Esophagus muscularis mucosa (tissue), 4 donors: ENCODE measurements at regions not wholly inside any gene's neighbourhood (a gene's known extent, or its start where the extent isn't known, plus 50 kb on each side); places are given as distances from the start of the nearest gene placed in this dataset.
"Not testable (repeated sequence)": the region's sequence is repeated elsewhere in the genome, so short reads cannot be mapped to it uniquely, and the experiment has no call there.

ENCODE experiments used
- DNase-seq: peaks from one replicate; pipeline ENCODE4 v3.0.0-alpha.2; 2017; ENCODE audit errors: extremely low spot score
- H3K27ac ChIP-seq, 4 donors: fragments of 200-600 bp; sonication (generic); replicated peaks in 1 of 4; 1 replicate in 3 of 4; 2 replicates in 1 of 4; pipeline ENCODE4 v1.5.1; 2016 to 2019; ENCODE audit warnings: mild to moderate bottlenecking in 1 of 4
- H3K27me3 ChIP-seq, 4 donors: fragments of 200-600 bp; sonication (generic); one replicate each; pipeline versions ENCODE4 v1.5.1 to v1.6.0; 2016 to 2019
- H3K36me3 ChIP-seq, 4 donors: fragments of 200-600 bp; sonication (generic); one replicate each; pipeline ENCODE4 v1.5.1; 2016 to 2019
- H3K4me1 ChIP-seq, 4 donors: fragments of 200-600 bp; sonication (generic); one replicate each; pipeline ENCODE4 v1.5.1; 2016 to 2019
- H3K4me3 ChIP-seq, 4 donors: fragments of 200-600 bp; sonication (generic); 1 replicate in 2 of 4; 2 replicates in 2 of 4; pipeline ENCODE4 v1.5.1; 2016 to 2019; ENCODE audit warnings: mild to moderate bottlenecking in 4 of 4, moderate library complexity in 1 of 4
- H3K9me3 ChIP-seq, 4 donors: fragments of 200-600 bp; sonication (generic); 1 replicate in 3 of 4; 2 replicates in 1 of 4; pipeline ENCODE4 v1.5.1; 2016 to 2019
- CTCF ChIP-seq, 3 experiments: fragments of 200-600 bp in 2 of 3; fragments of 450-650 bp in 1 of 3; sonication (generic) in 2 of 3; IDR thresholded peaks; one replicate each; pipeline ENCODE4 v1.5.1; 2017 to 2019; ENCODE audit warnings: antibody characterized with exemption in 3 of 3, mild to moderate bottlenecking in 2 of 3, moderate library complexity in 1 of 3
- EP300 ChIP-seq: sonication (generic); formaldehyde crosslinking; IDR thresholded peaks from one replicate; pipeline ENCODE4 v1.6.1; 2017; ENCODE audit warnings: antibody characterized with exemption
- POLR2A ChIP-seq: fragments of 450-650 bp; IDR thresholded peaks from one replicate; pipeline ENCODE4 v1.6.1; 2017; ENCODE audit warnings: antibody characterized with exemption, moderate library complexity, mild to moderate bottlenecking, low read depth
- POLR2AphosphoS5 ChIP-seq, 2 donors: sonication (generic); formaldehyde crosslinking; IDR thresholded peaks; one replicate each; pipeline ENCODE4 v1.6.1; 2017; ENCODE audit warnings: antibody characterized with exemption in 2 of 2
- WGBS: methylation state at CpG from one replicate; pipeline ENCODE4 v1.1.5; 2018; 5-methylcytosine and 5-hydroxymethylcytosine counted together
- intact Hi-C: fragments of 100-400 bp; cut with DNase I; formaldehyde crosslinking; loops from one replicate; pipeline ENCODE4 v1.15.1; 2023

- no peak for DNase-seq
- intact Hi-C loops: no loop called here
- Histone ChIP-seq H3K9me3 (no peaks in the 10 kb centered on the region), H3K27me3 (no peaks in the 10 kb centered on the region), H3K4me1 (peaks cover 10 to 31% (median 24%) of the 10 kb centered on the region in 4 donors), H3K36me3 (no peaks in the 10 kb centered on the region), H3K4me3 (no peak overlapping the region), H3K27ac (no peak overlapping the region)
- 77% methylated on average over 3 of the region's 3 CpGs for WGBS
- TF ChIP-seq POLR2A: no peak
- TF ChIP-seq POLR2AphosphoS5 (IDR thresholded peaks at IDR 0.05): no peak
- TF ChIP-seq EP300: no peak
- TF ChIP-seq CTCF (IDR thresholded peaks at IDR 0.05): no peak
Observed at GRCh38 chr3:30476368-30477084, 129.9 kb upstream of the TGFBR2 start.

GRCh38 chr3:30477149-30477921 lies 129.1 kb upstream of the TGFBR2 start:
- Histone ChIP-seq H3K4me1 (peaks cover 7 to 28% (median 21%) of the 10 kb centered on the region in 4 donors), H3K27ac (no peak overlapping the region), H3K9me3 (no peaks in the 10 kb centered on the region), H3K4me3 (no peak overlapping the region), H3K36me3 (no peaks in the 10 kb centered on the region), H3K27me3 (no peaks in the 10 kb centered on the region)
- intact Hi-C loops: no loop called here
- WGBS: 66% methylated on average over 5 of the region's 5 CpGs
- TF ChIP-seq POLR2A: no peak
- no peak for TF ChIP-seq CTCF (IDR thresholded peaks at IDR 0.05)
- no peak for TF ChIP-seq POLR2AphosphoS5 (IDR thresholded peaks at IDR 0.05)
- no peak for TF ChIP-seq EP300
- no peak for DNase-seq

GRCh38 chr3:30479737-30480136 lies 126.7 kb upstream of the TGFBR2 start:
- DNase-seq, H3K27me3 ChIP-seq, intact Hi-C loops, H3K27ac ChIP-seq, H3K9me3 ChIP-seq, H3K36me3 ChIP-seq, H3K4me3 ChIP-seq: not testable (repeated sequence)
- WGBS: 61% methylated on average over 2 of the region's 2 CpGs
- H3K4me1 ChIP-seq: peaks cover 8 to 21% (median 13%) of the 10 kb centered on the region in 4 donors

GRCh38 chr3:30480156-30480555 lies 126.2 kb upstream of the TGFBR2 start:
- WGBS: 100% methylated on average over 1 of the region's 1 CpG
- H3K27me3 ChIP-seq, DNase-seq, intact Hi-C loops, H3K4me3 ChIP-seq, H3K36me3 ChIP-seq, H3K9me3 ChIP-seq, H3K27ac ChIP-seq: not testable (repeated sequence)
- H3K4me1 ChIP-seq: peaks cover 6 to 21% (median 13%) of the 10 kb centered on the region in 4 donors

GRCh38 chr3:30480587-30480986 lies 125.8 kb upstream of the TGFBR2 start:
- intact Hi-C loops: no loop called here
- H3K36me3 ChIP-seq: no peaks in the 10 kb centered on the region
- H3K4me3 ChIP-seq: no peak overlapping the region
- H3K27ac ChIP-seq: no peak overlapping the region
- DNase-seq: no peak
- H3K4me1 ChIP-seq: peaks cover 6 to 21% (median 13%) of the 10 kb centered on the region in 4 donors
- no peaks in the 10 kb centered on the region for H3K27me3 ChIP-seq
- TF ChIP-seq CTCF (IDR thresholded peaks at IDR 0.05) (no peak), POLR2AphosphoS5 (IDR thresholded peaks at IDR 0.05) (no peak), POLR2A (no peak), EP300 (no peak)
- no peaks in the 10 kb centered on the region for H3K9me3 ChIP-seq
